Lung (tissue), 11 donors: ENCODE measurements at regions not wholly inside any gene's neighbourhood (a gene's known extent, or its start where the extent isn't known, plus 50 kb on each side); places are given as distances from the start of the nearest gene placed in this dataset.

Experiments used
- ATAC-seq: fragments of 200-7000 bp; cut with Tn5 transposase; one replicate; pipeline ENCODE4 v1.9.1; 2020; ENCODE audit warnings: moderate number of reproducible peaks; ENCODE audit not compliant: insufficient read depth, low FRiP score
- DNase-seq, 3 donors: peaks; one replicate each; pipeline ENCODE4 v3.0.0-alpha.2; 2013 to 2017
- H3K27ac ChIP-seq, 2 donors: one replicate each; pipeline ENCODE4 v1.5.1; 2013; ENCODE audit warnings: mild to moderate bottlenecking in 2 of 2, moderate library complexity in 2 of 2, control low read depth in 1 of 2, inconsistent platforms in 1 of 2, low read depth in 1 of 2, low read length in 1 of 2
- H3K27me3 ChIP-seq, 3 donors: one replicate each; pipeline ENCODE4 v1.5.1; 2013; ENCODE audit warnings: low read length in 2 of 3; ENCODE audit not compliant: control insufficient read depth in 3 of 3, insufficient read depth in 3 of 3
- H3K36me3 ChIP-seq, 4 donors: one replicate each; pipeline ENCODE4 v1.5.1; 2013; ENCODE audit warnings: low read length in 4 of 4, mild to moderate bottlenecking in 1 of 4, moderate library complexity in 1 of 4; ENCODE audit not compliant: control insufficient read depth in 4 of 4, insufficient read depth in 4 of 4
- H3K4me1 ChIP-seq, 5 donors: one replicate each; pipeline ENCODE4 v1.5.1; 2013; ENCODE audit warnings: low read length in 5 of 5, mild to moderate bottlenecking in 2 of 5, moderate library complexity in 1 of 5; ENCODE audit not compliant: control insufficient read depth in 5 of 5, insufficient read depth in 5 of 5
- H3K4me3 ChIP-seq: one replicate; pipeline ENCODE4 v1.5.1; 2013; ENCODE audit warnings: mild to moderate bottlenecking, control low read depth, moderate library complexity
- H3K9ac ChIP-seq, 2 donors: one replicate each; pipeline ENCODE4 v1.5.1; 2013; ENCODE audit warnings: low read length in 2 of 2, control low read depth in 1 of 2; ENCODE audit not compliant: insufficient read depth in 1 of 2
- H3K9me3 ChIP-seq, 4 donors: one replicate each; pipeline ENCODE4 v1.5.1; 2013; ENCODE audit warnings: low read length in 3 of 4, mild to moderate bottlenecking in 1 of 4, moderate library complexity in 1 of 4; ENCODE audit not compliant: control insufficient read depth in 4 of 4, insufficient read depth in 3 of 4
- CTCF ChIP-seq: IDR thresholded peaks from 2 replicates; pipeline ENCODE4 v1.5.1; 2012; ENCODE audit warnings: mild to moderate bottlenecking; ENCODE audit errors: control extremely low read depth, extremely low read depth
- WGBS, 2 donors: extraction: QIAGEN DNeasy Blood & Tissue Kit; methylation state at CpG; one replicate each; pipeline ENCODE4 v1.1.7; 2013; 5-methylcytosine and 5-hydroxymethylcytosine counted together
- donor health status: control.
- donor health status: control.
- donor health status: Bipolar disorder and iron deficiency.
- donor health status: healthy.
- donor health status: DM: yes; HTN: yes; CAD: no.

- no peak for TF ChIP-seq CTCF
- no peak overlapping the region for H3K27ac ChIP-seq
- 83 to 88% methylated on average over 4 of the region's 4 CpGs for whole genome bisulfite sequencing, 2 donors
Measured at GRCh38 chr2:8582191-8582590, 99.7 kb upstream of the ID2 start.

GRCh38 chr2:8582651-8583399, 99.0 kb upstream of the ID2 start:
- ATAC-seq, result no peak

More at GRCh38 chr2:8582191-8582590, 99.7 kb upstream of the ID2 start:
- no peaks in the 10 kb centered on the region for H3K36me3 ChIP-seq
- no peaks in the 10 kb centered on the region for H3K27me3 ChIP-seq
- no peak overlapping the region for H3K9ac ChIP-seq
- H3K9me3 ChIP-seq, result peaks cover 0 to 2% (median 0%) of the 10 kb centered on the region in 4 donors
- no peak overlapping the region for H3K4me3 ChIP-seq
- DNase-seq (no peak), ATAC-seq (no peak)
- peaks cover 2 to 39% (median 8%) of the 10 kb centered on the region in 5 donors for H3K4me1 ChIP-seq

GRCh38 chr2:8583400-8584173, 98.3 kb upstream of the ID2 start:
- Histone ChIP-seq H3K9me3 (peaks cover 0 to 2% (median 0%) of the 10 kb centered on the region in 4 donors), H3K27me3 (no peaks in the 10 kb centered on the region), H3K4me3 (peak overlapping the region; percentile 3), H3K9ac (no peak overlapping the region), H3K36me3 (no peaks in the 10 kb centered on the region), H3K27ac (peak overlapping the region; percentile 15 to 36), H3K4me1 (peaks cover 2 to 30% (median 4%) of the 10 kb centered on the region in 5 donors)
- no peak for TF ChIP-seq CTCF
- DNase-seq (peak; percentile 85 to 95 (median 91)), ATAC-seq (peak; percentile 99)
- WGBS, 2 donors, result 12 to 31% methylated on average over 37 to 39 of the region's 39 CpGs

More at GRCh38 chr2:8582651-8583399, 99.0 kb upstream of the ID2 start:
- no peak for DNase-seq
- TF ChIP-seq CTCF, result no peak
- Histone ChIP-seq H3K9ac (no peak overlapping the region), H3K4me3 (no peak overlapping the region), H3K27me3 (no peaks in the 10 kb centered on the region), H3K36me3 (no peaks in the 10 kb centered on the region), H3K9me3 (peaks cover 0 to 2% (median 0%) of the 10 kb centered on the region in 4 donors), H3K4me1 (peaks cover 2 to 32% (median 4%) of the 10 kb centered on the region in 5 donors), H3K27ac (peak overlapping the region in 1 of 2 donors; percentile 14)
- WGBS, 2 donors, result 81 to 86% methylated on average over 16 of the region's 16 CpGs
